AG09309 (cell line): ENCODE measurements at regions not wholly inside any gene's neighbourhood (a gene's known extent, or its start where the extent isn't known, plus 50 kb on each side); places are given as distances from the start of the nearest gene placed in this dataset.

Source experiments
- DNase-seq: peaks from one replicate; pipeline ENCODE4 v3.0.0-alpha.2; 2010; ENCODE audit warnings: low read depth
- H3K4me3 ChIP-seq: 2 replicates; pipeline ENCODE4 v1.5.1; 2011; ENCODE audit warnings: mild to moderate bottlenecking, low read depth, low read length, moderate library complexity; ENCODE audit not compliant: control insufficient read depth
- TF ChIP-seq, protein P1 (sequence below): IDR thresholded peaks from 2 replicates; pipeline ENCODE4 v1.5.1; 2011; ENCODE audit warnings: mild to moderate bottlenecking, low read depth, low read length, inconsistent platforms; ENCODE audit not compliant: insufficient read depth, control insufficient read depth; ENCODE audit errors: missing control alignments

DNA sequence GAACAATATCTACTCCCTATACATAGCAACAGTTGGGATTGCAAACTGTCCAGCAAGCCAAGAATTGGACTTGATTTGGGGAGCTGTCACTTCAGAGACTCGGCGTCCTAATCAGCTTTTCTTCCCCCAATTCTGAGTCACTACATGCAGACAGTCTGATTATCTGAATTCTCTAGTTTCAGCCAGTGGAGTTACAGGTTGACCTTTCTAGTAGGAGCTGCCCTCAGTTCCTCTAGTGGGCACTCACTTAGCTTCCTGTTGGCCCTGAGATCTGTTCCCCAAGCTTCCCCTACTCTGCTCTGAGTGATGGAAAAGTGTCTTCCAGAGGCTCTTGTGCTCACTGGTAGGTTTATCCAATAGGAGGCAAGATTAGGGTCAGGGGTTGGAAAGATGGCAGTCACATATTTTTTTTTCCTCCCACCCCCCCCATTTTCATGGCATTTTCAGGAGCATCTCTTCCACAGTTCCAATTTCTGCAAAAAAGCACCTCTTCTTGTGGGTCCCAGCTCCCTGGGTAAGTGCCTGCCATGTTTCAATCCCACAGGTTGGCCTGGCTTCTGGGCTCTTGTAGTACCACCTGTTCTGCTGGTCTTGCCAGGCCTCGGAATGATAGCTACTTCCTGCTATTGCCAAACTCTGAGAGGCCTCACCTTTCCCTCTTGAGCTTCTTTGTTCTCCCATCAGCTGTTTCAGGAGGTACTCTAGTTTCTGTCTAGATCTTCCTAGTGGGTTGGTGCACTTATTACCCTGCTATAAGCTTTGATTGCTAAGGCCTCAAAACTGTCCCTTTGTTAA is 182.2 kb downstream of the RAP2B start:
- TF ChIP-seq, protein P1, sequence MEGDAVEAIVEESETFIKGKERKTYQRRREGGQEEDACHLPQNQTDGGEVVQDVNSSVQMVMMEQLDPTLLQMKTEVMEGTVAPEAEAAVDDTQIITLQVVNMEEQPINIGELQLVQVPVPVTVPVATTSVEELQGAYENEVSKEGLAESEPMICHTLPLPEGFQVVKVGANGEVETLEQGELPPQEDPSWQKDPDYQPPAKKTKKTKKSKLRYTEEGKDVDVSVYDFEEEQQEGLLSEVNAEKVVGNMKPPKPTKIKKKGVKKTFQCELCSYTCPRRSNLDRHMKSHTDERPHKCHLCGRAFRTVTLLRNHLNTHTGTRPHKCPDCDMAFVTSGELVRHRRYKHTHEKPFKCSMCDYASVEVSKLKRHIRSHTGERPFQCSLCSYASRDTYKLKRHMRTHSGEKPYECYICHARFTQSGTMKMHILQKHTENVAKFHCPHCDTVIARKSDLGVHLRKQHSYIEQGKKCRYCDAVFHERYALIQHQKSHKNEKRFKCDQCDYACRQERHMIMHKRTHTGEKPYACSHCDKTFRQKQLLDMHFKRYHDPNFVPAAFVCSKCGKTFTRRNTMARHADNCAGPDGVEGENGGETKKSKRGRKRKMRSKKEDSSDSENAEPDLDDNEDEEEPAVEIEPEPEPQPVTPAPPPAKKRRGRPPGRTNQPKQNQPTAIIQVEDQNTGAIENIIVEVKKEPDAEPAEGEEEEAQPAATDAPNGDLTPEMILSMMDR, result no peak
- DNase-seq, result no peak

DNA sequence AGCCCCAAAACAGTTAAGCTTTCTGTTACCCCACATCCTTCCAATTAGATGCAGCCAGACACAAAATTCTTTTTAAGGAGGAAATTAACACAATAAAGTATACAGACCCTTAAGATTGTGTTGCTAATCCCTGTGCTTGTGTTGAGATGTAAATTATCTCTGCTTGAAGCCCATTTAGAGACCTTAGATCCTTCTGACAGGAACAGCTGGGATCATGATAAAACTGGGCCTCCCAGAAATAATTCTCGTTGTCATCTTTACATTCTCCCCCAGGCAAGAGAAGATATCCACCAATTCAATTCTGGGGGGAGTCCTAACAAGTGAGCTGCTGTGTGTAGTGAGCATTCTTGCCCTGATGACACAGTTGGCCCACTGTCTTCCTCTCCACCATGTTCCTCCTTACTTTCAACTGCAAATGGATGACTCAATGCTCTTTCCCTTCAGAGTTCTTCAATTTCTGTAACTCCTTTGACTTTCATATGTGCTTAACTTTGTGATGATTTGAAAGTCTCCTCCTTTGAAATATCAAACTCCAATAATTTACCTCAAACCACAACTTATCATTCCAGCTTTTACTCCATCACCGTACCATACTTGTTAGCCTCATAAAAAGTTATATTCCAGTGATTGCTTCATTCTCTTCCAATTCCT is 186.6 kb downstream of the RAP2B start:
- peak; percentile 37 for DNase-seq
- TF ChIP-seq, protein P1, result no peak
- H3K4me3 ChIP-seq, result no peak overlapping the region

More for the DNA sequence above, 182.2 kb downstream of the RAP2B start:
- H3K4me3 ChIP-seq, result no peak overlapping the region

DNA sequence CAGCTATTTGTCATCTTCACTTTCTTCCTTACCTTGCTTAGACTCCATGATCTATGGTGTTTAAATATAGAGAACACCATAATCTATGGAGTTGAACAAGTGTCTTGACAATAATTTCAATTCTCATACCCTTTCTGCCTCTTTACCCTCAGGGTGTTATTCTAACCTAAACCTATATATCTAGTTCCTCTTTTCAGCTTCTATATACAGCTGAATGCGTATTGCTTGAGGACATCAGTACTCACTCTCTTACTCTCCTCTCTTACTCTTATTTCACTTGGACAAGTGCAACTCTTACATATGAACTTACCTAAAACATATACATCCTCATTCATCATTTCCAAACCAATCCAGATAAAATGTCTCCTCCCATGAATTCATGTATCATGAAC is 187.1 kb downstream of the RAP2B start:
- TF ChIP-seq, protein P1, result no peak

DNA sequence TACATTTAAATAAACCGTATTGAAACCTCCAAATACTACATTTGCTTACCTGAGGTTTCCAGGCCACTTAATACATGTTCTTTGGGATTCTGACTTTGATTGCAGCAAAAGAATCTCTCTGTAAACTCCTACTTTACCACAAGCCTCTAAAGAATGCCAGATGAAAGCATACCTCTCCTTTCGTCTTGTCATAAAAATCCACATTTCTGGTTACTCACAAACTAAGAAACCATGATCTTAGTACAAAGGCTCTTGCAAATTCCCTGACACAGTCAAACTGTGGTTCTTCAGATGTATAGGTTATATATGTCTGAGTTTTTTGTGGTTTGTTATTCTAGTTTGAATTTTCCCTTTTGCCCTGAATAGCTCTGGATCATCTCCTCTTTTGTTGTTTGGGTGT is 188.4 kb downstream of the RAP2B start:
- peak; percentile 56 for DNase-seq
- no peak overlapping the region for H3K4me3 ChIP-seq
- TF ChIP-seq, protein P1, result no peak

More for the DNA sequence above, 187.1 kb downstream of the RAP2B start:
- DNase-seq, result no peak
- H3K4me3 ChIP-seq, result no peak overlapping the region

DNA sequence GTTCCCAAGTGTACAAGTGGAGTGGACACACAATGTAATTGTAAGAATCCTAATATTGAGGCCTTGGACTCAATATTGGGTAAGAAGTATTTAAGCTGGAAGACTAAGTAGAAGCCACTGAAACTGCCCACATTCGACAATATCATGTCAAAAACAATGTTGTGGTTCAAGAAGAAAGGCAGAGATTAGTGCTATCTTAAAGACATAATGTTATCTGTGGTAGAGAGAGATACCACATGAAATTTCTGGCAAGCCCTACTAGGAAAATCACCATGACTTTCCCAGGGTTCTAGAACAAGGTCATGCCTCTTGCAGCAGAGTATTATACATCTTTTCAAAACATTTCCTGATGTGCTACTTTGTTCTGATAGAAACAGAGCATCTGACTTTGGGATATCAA is 192.6 kb downstream of the RAP2B start:
- H3K4me3 ChIP-seq, result no peak overlapping the region
- TF ChIP-seq, protein P1, result no peak
- no peak for DNase-seq

DNA sequence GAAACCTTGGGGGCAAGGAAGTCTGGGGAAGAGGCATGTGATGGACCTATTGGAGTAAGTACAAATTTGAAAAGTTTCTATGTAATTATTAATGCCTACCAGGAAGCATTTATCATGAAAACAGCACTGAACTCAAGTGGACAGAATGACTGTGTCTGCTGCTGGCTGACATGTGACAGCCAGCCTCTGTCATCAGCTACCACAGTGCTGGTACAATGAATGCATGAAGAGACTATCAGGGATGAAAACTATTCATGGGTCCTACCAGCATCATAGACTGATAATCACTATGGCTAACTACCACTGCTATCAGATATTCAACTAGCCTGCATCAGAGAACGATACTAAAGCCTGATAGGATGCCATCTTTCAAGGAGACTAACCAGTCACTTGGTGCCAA is 193.5 kb downstream of the RAP2B start:
- no peak overlapping the region for H3K4me3 ChIP-seq
- TF ChIP-seq, protein P1, result no peak
- DNase-seq, result no peak
